ELF-1 (cell line): ENCODE measurements at regions not wholly inside any gene's neighbourhood (a gene's known extent, or its start where the extent isn't known, plus 50 kb on each side); places are given as distances from the start of the nearest gene placed in this dataset.

Experiments used
- DNase-seq: peaks from one replicate; pipeline ENCODE4 v3.0.0-alpha.2; 2016; ENCODE audit warnings: low read depth, low spot score

DNA sequence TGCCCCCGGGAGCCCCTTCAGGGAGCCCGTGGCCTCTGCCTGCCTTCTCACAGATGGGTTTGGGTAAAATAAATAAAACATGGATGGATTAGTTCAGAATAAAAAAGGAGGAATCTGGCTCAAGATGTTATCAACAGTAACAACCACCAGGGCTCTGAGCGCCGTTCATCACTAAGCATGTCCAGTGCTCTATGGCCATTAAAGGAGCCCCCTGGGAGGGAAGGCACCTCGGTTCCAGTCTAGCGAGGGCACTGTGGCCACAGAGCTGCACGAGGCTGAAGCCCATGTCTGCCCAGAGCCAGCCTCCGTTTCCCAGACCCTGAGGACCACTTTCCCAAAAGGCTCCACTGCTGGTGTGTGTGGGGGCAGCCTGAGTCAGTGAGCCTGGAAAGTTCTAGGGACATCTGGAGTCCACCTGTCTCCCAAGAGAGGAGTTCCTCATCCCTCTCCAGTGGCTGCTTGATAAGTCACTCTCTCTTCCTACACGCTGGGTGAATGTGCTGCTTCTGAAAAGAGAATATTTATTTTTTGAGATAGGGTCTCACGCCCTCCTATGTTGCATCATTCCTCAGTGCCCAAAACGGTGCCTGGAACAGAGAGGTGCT, 614.6 kb downstream of the TBC1D22A start:
- DNase-seq = no peak

DNA sequence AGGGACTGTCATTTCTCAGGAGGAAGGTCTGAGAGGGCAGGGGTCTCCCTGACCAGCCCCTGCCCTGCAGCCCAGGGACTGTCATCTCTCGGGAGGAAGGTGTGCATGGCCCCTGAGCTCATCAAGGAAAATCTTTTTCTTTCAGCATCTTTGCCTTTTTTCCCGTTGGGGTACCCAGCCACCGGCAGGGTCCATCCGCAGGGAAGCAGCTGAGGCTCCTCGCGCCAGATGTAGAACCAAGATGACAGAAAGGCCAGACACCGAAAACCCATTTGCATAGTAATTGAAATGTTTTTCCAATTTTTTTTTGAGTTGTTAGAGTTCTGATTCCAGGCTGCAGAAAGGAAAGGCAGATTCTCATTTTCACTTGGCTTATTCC, 613.9 kb downstream of the TBC1D22A start:
- no peak for DNase-seq

DNA sequence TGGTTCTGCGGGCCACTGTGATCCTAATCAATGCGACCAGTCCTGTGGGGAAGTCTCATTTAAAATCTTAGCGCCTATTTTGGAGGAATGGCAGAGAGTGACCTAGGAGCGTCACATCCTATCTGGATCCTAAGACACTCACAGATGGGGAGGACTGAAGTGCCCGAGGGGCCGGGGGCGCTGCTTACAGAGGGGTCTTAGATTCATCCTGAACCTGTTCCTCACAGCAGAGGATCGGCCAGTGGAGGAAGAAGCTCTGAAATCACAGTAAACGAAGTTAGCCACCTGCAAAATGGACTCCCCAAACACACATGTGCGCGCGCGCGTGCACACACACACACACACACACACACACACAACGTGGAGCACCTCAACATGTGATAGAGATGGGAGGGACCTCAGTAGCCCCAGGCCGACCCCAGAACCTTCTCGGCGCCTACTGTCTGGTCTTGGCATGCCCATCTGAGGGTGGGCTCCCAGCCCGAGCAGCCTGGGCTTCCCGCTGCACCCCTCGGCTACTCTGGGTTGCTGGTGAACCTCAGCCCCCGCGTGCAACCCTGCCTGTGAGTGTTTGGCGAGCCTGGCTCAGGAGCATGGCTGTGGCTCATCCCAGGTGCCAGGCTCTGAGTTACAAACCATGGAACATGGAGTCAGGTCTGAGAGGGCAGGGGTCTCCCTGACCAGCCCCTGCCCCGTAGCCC, 613.3 kb downstream of the TBC1D22A start:
- DNase-seq = no peak

DNA sequence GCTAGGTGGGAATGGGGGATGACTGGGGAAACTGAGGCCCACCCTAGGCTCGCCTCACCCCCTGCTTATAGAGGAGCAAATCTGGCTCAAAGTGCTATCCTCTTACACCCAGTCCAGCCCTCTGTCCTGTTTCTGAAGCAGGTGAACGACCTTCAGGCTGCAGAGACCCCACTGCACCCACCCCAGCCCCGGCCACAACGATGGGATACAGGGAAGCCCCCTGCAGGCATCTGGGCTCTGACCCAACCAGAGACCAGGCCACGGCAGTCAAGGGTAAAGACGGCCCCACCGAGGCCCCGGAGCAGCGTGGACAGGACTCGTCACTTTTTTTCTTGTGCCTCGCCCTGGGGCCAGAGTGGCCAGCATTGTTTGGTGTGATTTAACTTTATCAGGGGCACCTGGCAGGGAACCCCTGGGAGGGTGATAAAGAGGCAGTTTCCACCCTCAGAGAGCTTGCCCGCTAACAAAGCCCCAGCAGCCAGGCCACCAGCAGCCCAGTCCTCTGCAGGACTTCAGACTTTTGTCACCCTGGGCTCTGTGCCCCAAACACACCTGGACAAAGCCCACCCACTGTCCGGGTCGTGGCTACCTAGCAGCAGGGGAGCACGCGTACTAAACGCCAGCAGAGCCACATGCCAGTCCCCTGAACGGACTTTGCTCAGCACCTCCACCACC, 612.6 kb downstream of the TBC1D22A start:
- DNase-seq = no peak

DNA sequence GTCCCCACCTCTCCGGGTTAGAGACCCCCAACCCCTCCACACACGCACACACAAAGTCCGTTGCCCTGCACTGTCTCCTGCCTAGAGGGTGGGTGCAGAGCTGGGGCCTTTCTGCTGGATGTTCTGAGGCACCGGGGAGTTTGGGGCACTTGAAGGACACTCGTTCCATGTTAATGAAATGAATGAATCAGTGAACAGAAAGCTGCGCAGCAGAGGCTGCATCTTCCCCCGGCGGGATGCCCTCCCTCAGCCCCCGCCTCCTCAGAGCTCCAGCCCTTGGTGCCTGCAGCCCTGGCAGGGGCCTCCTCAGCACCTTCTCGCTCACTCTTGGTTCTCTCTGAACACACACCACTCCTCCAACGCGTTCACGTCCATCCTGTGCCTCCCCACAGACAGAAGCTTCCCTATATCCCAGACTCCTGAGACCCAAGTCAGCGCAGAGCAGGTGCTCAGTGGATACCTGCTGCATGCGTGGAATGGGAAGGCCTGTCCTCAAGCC, 611.9 kb downstream of the TBC1D22A start:
- no peak for DNase-seq

DNA sequence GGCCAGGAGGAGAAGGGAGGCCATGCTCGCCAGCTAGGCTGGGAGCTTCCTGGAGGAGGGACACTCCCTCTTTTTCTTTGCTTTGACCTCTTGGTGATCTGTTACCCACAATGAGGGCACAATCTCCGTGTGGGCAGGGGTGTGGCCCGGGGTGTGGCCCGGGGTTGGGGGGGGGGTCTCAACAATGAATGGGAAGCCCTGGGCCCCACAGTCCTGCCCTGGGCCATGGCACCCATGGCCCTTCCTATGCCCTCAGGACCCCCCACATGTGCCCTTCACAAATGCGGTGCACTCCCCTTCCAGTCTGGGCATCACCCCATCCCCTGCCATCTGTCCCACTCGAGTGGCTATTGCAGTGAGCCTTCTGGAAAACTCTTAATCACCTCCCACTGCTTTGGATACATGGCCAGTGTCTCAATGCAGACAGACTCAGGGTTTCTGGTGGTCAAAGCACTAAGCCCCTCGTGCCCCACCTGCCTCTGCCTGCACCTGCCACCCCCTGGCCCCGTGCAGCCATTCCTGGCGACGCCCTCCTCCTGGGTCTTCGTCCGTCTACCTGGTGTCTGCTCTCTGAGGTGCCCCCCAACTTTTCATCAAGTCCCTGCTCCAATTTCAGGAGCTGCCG, 611.3 kb downstream of the TBC1D22A start:
- no peak for DNase-seq

DNA sequence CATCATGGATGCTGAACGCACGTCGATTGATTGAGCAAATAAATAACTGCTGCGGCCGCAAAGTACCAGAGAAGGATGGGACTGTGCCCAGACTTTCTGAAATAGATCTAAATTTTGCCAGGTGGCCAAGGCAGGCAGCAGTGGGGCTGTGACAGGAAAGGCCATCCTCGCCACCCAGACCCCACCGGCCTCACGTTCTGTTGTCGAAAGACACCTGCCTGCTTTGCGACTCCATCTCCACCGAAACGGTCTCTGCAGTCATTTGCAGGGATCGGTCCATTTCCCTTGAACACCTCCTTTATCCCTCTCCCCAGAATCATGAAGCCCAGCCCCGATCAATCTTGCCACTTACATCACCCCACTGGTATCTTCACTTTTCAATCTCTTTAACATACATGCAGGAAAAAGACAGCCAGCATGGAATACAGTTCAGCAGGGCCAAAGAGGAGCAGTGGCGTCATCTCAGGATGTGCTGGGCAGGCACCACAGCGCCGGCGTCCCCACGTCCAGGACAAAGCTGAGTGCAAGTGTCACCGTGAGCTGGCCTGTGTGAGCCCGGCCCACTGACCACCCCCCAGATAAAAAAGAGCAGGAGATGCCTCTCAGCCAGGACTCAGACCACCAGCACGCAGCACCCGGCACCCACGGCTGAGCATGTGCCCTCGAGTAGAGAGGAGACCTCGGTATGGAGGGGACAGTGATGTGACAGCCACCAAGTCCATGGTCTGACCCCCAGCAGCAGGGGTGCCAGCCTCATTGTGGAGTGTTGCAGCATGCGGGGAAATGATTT, 610.3 kb downstream of the TBC1D22A start:
- no peak for DNase-seq

DNA sequence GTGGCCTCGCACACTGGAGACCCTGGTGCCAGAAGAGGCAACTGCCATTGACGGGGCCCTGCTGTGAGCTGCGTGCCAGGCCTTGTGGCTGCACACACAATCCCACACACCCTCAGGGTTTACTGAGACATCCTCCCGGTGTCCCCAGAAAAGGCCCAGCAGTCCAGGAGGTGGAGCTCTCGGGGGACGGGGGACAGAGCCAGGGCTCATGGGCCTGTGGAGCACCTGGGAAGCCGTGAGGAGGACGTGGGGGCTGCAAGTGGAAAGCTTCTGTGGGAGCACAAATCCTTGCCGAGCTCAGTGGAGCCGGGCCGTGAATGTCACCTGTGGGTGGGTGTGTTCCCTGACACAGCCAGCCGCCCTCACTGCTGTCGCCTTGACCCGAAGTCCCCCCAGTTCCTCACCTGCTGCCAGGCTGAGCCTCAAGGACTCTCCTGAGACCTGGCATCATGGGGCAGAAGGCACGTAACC, 609.7 kb downstream of the TBC1D22A start:
- DNase-seq = no peak

DNA sequence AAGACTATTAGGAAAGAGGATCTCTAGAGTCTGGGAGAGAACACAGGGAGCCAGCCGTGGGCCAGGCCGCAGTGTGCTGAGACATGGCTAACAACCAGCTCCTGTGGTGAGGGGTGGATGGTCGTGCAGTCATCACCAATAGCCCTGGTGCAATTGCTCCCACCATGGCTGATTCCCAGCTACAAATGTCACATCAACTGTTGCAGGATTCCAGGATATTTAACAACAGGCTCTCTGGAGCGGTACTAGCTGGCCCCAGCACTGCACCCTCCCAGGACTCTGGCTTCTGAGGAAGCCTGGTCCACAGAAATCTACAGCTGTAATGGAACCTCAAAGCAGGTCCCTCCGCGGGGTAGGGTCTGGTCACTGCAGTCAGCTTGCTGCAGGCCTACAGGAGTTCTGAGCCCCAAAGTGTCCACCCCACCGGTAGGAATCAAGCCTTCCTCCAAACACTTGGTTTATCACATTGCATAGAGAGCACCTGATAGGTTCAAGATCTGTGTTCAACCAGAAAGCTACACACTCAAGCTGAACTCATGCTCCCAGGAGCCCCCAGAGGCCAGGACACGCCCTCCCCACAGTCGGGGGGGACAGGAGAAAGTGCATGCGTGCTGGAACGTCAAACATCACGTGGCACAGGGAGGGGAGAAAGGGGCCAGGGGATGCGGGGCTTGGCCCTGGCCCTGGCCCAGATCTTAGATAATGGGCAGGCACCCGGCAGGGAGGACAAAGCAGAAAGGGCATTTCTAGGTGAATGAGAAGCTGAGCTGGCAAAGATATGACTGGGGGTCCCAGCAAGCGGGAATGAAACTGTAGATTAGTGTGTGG, 609.0 kb downstream of the TBC1D22A start:
- DNase-seq = no peak

DNA sequence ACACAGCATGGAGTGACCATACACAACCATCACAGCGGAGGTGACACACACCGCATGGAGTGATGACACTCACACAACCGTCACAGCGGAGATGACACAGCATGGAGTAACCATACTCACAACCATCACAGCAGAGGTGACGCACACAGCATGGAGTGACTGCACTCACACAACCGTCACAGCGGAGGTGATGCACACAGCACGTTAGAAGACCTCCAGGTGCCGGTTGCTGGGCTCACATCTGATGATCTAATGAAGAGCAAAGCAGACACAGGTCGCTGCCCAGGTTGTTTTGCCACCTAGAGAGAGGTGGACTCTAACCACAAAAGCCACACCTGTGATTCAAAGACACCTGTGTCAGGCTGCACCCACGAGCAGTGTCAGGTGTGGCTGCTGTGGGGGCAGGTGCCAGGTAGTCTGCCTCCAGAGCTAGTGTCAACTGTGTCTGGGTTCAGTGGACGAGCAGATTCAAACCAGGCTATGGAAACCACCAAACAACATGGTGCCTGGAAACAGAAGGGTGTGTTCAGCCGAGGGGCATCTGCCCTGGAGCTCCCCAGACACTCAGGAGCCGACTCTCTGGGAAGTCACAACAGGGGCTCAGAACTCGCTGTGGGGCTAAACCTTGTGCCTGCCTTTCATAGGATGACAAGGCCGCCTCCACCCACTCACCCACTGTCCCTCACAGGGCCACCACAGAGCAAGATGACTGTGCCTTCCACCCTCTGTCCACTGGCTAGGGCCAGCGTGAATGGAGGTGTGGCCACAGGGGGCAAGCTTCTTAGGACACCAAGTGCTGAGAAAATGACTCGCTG, 608.2 kb downstream of the TBC1D22A start:
- DNase-seq = no peak

DNA sequence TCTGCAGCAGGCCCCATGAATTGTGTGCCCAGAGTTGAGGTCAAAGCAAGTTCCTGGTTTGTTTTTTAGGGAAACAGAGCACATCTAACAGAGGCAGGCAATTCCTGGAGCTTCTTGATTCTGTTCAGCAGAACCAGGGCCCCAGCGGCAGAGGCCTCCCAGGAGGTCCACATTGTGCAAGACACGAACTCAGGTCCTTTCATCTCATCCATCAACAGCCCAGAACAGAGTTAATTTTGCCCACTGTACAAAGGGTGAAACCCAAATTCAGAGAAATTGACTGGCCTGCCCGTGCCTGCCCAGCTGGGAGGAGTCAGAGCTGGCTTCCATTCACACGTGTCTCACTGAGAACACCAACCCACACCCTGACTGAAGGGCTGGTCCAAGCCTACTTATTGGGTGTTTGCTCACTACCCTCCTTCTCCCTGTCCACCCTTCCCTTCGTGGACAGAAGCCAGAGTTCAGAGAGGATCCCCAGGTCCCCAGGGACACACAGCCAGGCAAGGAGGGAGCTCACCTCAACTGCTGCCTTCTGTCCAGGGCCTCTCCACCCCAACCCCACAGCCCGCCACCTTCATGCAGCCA, 607.1 kb downstream of the TBC1D22A start:
- DNase-seq = no peak

DNA sequence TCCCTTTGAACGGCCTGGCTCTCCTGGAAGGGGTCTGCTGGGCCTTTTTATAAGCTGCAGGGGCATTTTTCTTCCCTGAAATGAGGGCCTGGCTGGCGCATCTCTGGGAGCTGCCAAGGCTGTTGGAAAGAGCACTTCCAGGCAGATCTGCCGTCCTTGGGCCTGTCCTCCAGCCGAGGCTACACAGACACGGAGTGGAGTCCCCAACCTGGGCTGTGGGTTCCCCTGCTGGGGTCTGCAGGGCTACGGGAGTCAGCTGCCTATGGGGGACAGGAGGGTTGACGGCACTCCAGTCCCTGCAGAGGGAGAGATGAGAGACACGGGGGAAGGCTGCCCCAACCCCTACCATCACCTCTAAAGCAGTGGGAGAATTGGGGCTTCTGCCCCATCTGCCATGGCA, 606.6 kb downstream of the TBC1D22A start:
- DNase-seq = no peak

DNA sequence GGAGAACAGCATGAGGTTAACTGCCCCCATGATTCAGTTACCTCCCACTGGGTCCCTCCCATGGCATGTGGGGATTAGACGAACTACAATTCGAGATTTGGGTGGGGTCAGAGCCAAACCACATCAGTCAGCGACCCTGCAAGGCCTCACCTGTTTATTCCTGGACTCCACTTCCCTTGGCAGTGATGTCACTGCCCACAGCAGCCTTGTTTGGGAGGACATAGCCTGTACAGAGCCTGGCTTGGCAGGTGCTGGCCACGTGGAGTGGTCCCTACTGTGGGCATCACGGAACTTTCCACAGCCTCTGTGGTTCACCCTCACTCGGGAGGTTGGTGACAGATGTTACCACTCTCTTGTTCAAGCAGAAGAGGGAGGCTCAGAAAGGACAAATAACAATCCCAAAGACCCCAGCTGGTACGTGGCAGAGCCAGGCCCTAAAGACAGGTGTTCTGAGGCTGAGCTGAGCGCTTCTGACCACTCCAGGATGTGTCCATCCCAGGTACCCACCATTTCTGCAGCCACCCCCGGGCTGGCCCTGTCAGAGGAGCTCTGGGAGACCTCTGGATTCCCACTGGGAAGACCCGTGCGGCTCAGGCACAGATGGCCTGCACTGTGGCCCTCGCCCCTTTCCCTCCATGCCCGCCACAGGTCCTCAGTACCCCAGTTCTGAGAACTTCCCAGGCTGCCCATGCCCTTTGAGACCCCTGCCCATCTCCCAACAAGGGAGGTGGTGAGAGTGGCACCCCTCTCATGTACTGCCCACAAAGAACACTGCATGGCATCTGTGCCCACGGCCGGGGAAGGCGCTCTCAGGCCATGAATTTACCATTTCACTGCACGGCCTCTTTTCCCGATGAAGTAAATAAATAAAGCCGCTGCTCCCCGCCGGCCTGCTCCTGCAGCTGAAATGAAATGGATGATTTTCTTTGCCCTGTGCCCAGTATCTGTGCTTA, 605.8 kb downstream of the TBC1D22A start:
- no peak for DNase-seq

DNA sequence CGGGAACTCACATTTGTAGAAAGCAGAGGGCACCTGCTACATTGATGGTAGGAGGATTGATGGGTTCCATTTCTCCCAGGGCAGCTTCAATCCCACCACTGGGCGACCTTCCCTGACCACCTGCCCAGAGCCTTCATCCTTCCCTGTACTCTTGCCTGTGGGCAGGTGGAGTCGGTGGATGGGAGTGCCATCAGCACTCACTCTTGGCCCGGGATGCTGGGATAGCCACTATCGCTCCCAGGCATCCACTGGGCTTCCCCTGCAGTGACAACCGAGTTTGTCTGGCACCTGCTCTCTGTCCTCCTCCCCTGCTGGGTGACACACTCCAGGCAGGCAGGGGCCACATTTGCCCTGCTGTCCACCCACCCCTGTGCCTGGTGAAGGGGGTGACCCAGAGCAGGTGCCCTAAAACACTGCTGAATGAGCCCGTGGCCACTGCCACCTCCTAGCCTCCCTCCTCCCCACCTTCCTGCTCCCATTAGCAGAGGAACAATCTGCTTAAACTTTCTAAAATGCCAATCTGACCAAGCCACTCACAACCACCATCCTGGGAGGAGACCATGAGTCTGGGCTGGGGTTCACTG, 604.7 kb downstream of the TBC1D22A start:
- DNase-seq = no peak

DNA sequence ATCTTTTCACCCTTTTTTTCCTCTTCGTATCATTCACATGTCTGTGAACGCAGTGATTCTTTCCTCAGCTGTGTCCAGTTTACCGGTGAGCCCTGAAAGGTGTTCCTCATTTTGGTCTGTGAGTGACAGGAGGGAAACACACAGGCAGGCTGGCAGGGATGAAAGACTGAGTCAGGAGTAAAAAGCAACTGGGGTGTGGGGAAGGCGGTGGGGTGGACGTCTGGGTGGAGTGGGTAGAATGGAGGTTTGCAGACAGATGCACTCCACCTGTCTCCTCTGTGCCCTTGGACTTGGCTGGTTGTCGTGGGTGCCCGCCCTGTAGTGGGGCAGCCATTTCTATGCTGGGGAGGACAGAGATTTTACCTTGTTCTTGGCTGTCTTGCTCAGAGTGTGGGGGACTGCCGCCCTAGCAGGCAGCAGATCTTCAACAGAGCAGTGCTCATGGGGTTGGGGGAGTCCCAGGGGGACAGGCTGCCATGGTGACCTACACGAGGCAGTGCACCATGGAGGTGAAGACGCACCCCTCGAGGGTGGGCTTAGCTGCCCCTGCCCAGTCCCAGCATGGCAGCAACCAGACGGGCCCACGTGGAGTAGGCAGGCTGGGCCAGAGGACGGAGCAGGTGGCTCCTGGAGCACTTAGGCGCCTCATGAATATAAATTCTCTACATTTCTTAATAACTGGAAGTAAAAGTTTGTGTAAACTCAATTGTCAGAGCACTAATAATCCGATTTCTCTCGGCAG, 603.7 kb downstream of the TBC1D22A start:
- DNase-seq = no peak

DNA sequence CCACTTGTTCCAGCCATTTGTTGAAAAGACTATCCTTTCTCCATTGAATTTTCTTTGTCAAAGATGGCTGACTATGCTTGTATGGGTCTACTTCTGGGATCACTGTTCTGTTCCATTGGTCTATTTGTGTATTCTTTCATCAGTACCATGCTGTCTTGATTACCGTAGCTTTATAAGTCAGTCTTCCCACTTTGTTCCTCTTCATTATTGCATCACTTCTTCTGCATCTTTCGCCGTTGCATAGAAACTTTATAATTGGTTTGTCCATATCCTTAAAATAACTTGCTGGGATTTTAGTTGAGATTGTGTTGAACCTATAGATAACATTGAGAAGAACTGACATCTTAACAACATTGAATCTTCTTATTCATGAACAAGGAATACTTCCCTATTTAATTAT, 598.8 kb downstream of the TBC1D22A start:
- DNase-seq = no peak

DNA sequence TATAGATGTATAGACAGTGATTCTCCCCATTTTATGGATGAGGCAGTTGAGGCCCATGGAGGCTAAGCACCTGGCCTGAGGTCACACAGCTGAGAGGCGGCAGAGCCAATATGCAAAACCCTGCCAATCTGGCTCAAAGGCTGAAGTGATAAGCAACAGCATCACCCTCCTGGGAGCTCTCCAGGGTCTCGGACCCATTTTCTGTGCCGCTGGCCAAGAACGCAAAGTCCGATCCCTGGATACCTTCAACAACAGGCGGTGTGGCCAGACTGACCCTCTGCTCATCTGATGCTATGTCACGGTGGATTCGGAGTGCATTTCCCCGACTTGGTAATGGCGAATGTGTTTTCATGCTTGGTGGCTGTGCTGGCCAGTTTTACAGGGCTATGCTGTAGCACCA, 595.0 kb downstream of the TBC1D22A start:
- DNase-seq = no peak
